NCI-H2171 treated with DMSO at 0.1 percent for 48 hours (cell line): ENCODE measurements at regions not wholly inside any gene's neighbourhood (a gene's known extent, or its start where the extent isn't known, plus 50 kb on each side); places are given as distances from the start of the nearest gene placed in this dataset.

Source experiments
- DNase-seq: peaks from one replicate; lab custom pipeline; 2025; lab: John Stamatoyannopoulos, UW

DNA sequence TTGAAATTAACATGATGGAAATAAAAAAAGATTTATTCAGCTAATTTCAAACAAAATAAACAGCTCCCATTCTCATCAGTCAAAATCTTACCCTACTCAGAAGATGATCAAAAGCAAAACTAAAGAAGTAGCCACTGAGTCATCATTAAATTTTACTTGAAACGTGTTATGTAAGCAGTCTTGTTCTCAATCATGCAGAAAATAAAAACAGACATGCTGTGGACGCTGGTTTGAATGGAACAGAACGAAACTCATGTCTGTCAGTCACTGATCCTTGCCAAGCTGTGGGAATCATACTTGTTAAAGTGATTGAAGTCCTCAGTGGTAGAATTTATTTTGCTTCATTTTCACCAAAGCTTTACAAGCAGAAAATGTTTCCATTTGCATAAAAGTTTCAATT, 77.2 kb upstream of the TLR3 start:
- DNase-seq = no peak

DNA sequence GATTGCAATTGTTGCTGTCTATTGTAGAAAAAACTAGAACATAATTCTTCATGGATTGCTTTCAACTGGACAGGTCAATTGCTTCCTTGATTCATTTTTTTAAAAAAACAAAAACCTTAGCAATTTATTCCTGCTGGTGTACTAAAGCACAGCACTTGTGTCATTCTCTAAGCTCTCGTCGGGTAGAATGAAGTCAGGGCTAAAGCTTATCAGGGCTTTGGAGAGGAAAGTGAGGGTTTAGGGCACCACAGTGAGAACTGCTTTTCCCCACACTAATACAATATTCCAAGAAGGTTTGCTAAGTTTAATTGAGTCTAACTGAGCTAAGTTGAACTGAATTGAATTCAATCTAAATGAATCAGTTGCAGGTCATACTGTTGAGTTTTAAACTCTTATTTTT, 76.4 kb upstream of the TLR3 start:
- no peak for DNase-seq

DNA sequence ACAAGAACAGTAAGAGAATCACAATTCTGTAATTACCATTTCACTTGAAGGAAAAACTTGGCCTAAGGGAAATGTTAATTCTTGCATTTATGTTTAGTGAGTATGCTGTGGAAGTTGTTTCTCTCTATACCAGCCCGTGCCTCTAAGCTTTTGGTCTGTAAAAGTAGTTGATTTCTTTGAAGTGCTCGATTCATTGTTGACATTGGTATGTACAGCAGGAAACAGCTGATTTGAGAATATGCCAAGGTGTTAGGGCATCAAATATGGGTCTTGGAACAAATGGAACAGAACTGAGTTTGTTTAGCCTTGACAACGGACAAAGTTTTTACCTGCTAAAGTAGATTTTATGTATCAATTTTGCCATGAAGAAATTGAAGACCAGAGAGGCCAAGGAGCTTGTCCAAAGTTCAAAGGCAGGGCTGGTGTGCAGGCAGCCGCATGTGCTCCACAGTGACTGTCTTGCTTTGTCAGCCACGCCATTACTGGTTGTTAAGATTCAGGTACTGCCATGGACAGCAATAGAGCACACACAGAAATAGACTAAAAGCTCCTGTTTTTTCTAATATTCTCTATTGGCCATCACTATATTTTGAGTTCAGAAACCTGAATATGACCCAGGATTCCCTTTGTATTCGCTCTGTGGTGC, 75.5 kb upstream of the TLR3 start:
- DNase-seq = no peak

DNA sequence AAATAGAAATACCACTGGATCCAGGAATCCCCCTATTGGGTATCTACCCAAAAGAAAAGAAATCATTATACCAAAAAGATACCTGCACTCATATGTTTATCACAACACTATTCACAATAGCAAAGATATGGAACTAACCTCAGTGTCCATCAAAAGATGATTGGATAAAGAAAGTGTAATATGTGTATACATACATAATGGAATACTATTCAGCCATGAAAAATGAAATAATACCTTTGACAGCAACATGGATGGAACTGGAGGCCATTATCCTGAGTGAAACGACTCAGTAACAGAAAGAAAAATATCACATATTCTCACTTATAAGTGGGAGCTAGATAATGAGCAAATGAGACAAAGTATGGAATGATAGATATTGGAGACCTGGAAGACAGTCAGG, 74.2 kb upstream of the TLR3 start:
- DNase-seq = no peak

DNA sequence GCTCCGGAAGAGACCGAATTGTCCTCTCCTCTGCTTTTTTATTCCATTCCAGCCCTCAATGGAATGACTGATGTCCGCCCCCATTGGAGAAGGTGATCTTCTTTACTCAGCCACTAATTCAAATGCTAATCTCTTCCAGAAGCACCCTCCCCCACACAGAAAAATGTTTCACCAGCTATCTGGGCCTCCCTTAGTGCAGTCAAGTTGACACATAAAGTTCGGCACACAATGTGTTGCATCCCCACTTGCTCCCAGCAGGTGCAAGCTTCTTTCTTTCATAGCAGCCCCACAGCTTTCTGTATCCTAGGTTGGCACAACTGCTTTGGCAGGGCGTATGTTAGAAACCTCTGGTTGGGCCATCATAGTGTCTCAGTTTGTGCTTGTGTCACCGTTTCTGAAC, 73.3 kb upstream of the TLR3 start:
- DNase-seq = no peak

DNA sequence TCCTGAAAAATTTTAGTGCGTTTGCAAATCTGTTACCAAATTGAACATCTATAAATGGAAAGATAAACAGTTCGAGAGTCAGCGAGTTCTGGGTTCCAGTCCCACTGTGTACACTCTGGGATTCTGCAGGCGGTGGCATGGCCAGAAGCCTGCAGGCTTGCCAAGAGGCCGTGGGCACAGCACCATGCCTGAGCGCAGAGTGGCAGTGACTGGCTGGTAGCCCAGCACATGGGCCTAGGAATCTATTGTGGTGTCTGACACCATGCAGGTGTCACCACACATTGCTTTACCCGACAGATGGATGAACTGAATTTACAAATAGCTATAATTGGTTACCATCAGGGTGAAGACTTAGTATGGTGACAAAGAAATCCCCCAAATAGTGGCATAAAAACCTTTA, 71.7 kb upstream of the TLR3 start:
- DNase-seq = no peak

DNA sequence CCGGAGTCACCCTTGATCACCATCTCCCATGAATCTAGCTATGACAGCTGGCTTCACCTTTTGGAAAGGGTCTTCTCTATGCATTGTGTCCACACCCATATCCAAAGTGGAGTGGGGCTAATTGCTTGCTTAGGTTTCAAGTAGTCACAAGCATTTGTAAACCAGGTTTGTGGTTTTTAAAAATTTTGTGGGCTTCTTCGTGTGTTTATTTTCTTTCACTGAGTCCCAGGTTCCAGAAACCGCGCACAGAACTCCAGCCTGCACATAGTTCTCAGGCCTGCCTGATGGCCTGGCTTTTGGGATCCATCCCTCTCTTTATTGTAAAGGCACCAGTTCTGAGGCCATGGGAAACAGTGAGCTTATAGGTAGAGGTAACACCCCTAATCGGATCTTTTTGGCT, 70.2 kb upstream of the TLR3 start:
- no peak for DNase-seq

DNA sequence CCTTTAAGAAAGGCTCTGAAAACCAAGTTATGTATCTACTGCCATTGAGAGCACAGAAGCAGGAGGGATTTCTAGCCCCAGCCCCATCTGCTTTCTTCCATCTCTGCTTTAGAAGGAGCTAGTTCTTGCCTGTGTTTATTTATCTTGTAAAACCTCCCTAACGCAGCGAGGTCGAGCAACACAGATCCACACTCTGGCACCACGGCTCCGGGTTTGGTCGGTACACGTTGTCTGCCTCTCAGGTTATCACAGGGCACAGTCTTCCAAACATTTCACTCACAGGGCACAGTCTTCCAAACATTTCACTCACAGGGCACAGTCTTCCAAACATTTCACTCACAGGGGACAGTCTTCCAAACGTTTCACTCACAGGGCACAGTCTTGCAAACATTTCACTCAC, 69.7 kb upstream of the TLR3 start:
- no peak for DNase-seq

DNA sequence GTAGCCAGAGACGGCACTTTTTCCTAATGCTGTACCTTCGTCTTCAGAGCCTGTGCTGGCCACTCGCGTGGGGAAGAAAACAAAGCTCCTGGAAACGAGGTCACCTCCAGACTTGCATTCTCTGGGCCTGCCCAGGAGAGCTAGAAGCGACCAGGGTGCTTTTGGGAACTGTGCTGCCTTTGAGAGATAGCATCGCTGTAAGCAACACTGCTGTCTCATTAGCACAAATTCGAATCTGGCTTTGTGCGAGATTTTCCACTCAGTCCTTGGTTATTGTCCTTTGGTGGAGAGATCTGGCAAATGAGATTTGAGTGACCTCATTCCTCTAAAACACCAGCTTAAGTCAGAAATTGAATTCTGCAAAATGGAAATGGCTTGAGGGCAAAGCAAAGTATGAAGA, 66.1 kb upstream of the TLR3 start:
- no peak for DNase-seq

DNA sequence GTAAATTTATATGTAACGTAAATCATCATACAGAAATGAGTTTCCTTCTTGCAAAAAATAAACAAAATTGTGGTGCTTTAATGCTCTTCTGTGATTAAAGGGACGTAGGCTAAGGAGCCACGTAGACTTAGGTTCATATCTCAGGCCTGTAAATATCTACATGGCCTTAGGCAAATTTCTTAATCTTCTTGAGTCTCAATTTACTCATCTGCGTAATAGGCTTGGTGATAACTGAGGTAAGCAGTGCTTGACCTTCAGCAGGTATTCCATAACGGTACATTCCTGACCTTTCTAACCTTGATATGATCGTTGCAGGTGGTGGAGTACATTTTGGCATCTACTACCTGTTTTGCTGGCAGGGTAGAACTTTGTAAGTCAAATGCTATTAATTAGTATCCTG, 65.2 kb upstream of the TLR3 start:
- no peak for DNase-seq

DNA sequence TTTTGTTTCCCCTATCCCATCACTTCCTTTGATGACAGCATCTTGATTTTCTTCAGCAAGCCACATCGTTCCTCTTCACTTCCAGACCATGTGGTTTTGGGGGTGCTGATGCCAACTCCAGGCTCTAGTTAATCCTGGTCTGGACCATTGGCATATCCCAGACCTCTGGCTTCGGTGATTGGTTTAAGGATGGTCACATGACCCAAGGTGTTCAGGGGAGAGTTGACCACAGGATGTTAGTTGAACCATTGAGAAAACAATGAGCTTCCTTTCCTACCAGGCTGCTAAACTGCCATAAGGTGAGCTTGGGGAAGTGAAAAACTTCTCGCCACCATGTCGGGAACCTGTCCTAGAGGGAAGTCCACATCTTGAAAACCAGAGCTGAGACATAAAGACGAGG, 60.9 kb upstream of the TLR3 start:
- DNase-seq = no peak

DNA sequence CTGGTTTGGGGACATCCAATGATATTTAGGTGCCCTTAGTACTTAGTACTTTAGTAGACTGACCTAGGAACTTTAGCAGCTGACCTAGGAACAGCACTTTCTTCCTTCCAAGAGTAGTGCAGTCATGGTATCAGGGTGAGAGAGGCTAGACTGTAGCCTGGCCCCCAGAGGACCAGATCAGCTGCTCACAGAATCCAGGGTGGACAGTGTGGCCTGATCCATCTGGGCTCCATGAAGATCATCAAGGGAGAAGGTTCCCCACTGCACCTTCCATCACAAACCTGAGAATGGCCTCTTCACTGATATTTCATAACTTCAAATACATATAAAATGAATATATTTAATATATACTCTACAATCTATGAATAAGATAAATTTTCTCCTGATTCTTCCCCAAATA, 59.0 kb upstream of the TLR3 start:
- DNase-seq = no peak

DNA sequence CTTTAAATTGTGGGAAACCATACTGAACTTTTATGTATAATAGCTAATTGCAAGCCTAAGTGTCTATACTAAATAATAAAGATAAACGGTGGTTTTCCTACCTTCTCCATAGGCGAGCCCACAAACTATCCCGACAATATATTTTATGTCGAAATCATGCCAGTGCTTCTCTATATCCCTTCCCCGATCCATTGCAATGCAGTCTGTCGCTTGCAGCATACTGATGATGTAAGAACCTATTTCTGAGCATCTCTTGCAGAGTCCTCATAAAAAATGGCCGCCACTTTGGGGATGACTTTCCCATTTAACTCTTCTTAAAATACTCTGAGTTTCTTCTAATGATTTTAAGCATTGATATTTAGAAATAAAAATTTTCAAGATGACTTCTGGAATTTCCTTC, 58.1 kb upstream of the TLR3 start:
- DNase-seq = no peak

DNA sequence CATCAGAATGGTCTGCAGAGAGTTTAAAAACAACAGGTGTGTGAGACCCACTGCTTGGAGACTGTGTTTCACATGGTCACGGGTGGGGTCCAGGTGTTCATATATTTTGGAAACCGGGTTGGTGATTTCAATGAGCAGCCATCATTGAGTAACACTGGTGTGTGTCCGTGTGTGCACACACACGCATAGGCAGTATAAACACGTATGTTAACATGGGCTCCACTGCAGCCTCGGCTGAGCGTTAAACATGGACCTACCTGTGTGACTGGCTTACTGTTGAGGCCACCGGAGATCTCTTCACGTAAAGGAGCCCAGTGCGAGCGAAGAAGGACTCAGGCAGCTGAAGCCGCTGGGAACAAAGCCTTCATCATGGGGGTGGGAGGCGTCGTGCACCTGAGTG, 56.9 kb upstream of the TLR3 start:
- DNase-seq = no peak

DNA sequence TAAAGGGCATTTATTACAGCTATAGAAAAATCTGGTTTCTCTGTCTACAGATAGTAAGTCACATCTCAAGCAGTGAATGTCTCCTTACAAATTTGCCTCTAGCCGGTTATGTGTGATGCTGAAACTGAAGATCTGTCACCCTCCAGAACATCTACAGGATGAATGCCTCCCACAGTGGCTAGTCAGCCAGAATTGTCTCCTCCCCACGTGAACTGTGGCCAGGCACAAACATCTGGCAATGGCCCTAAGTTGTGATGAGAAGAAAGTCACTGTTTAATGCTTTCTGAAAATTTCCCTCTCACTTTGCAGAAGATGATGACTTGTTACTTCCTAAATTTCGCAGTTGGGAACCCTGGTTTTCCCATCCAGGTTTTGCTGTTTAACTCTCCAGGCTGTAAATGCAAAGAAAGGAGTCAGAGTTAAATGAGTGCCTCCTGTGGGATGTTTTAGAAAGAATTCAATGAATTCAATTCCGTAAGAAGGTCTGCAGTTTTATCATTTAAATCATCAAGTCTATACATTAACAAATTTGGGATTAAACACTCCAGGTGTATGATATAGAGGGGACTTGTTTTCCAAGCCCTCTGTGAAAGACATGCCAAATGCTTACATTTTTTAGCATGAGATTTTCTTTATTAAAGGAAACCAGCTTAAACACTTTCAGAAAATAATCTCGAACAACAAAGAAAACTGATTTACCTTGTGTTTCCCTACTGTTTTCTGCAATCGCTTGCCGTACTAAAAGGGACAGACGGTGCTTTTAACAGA, 55.4 kb upstream of the TLR3 start:
- no peak for DNase-seq

DNA sequence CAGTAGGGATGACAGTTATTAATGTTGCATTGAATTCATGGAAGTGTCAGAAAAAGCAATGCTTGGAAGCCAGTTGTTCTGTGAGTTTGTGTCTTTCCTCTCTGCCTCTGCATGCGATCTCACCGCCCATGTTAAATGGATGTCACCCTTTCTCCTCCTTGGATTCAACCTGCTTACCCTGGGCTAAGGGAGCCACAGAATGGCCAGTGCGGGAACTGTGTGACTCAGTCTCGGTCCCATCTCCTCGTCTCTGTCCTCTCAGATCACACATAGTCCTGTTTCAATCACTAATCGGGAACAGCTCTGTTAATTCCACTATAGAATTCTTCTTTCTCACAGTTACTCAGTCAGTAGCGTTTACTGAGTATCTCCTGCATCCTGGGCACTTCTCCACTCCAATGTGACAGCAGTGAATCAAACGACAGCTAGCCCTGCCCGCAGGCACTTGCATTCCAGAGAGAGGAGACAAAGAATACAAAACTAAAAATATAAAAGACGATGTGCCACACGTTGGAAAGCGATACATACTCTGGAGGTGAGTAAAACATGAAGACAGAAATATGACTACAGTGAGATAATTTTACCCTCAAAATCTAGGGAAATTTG, 53.6 kb upstream of the TLR3 start:
- no peak for DNase-seq

DNA sequence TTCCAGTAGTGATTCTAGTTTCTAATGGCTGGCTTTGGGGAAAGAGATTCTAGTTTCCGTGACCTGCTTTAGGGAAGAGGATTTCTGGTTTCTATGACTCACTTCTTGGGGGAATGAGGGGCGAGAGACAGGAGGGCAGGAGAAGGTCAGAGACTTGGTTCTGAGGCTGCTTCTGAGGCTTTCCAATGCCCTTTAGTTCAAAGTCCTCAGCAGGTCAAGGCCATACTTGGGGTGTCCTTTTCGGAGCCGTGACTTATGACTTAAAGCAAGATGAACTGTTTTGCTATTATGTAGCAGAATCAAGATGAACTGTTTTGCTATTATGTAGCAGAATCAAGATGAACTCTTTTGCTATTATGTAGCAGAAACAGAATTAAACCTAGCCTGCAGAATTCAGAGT, 52.2 kb upstream of the TLR3 start:
- no peak for DNase-seq

DNA sequence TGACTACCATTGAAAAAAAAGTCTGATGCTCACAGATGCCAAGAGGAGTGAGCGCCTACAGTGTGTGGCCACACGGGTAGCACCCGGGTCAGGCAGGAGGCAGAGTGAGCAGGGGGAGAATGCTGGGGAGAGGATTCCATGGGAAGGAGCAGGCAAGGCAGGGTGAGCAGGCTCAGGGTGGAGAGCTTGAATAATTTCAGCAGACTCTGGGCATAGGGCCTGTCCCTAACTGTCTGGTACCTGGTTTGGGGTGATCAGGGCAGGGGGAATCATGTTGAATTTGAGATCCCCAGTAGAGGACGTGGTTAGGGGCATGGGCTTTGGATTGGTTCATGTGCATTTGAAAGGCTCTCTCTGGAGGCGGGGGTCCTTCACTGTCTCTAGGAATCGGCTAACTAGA, 51.2 kb upstream of the TLR3 start:
- DNase-seq = no peak

DNA sequence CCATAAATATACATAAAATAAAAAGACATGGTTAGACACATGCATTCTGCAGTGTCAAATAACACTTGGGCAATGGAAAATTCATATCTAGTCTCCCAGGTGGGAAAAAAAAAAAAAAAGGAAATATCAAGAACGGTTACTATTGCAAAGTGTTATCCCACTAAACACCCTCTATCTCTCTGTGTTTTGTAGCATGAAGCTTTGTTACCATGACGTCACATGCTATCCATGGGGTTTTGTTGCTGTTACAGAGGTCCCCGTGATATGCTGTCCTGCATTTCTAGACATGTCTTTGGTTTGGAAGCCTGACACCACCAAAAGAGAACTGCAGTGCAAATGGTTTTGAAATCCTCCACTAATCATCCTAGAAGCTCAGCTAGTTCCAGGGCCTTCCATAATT, 50.7 kb upstream of the TLR3 start:
- no peak for DNase-seq

DNA sequence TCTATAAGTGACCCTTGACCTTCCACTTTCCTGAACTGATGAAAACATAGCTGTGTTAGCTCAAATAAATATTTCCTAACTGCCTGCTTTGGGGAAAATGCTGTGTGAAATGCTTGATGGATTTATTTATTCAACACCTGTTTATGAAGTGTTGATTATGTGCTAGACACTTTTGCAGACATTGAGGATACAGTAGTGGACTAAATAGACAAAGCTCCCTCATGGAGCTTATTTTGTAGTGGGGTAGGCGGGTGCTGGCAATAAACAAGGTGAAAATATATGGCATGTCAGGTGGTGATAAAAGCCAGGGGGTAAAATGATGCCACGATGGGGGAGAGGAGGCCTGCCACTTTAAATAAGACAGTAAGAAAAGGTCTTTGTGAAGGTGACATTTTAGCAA, 50.2 kb upstream of the TLR3 start:
- DNase-seq = no peak
